H9 (cell line): ENCODE measurements at regions not wholly inside any gene's neighbourhood (a gene's known extent, or its start where the extent isn't known, plus 50 kb on each side); places are given as distances from the start of the nearest gene placed in this dataset.

Experiments
- DNase-seq: peaks from one replicate; pipeline ENCODE4 v3.0.0-alpha.2; 2017
- H2AFZ ChIP-seq: one replicate; pipeline ENCODE4 v1.6.1; 2013; ENCODE audit warnings: mild to moderate bottlenecking, low read length, control low read depth, moderate library complexity
- H2AK5ac ChIP-seq: 2 replicates; pipeline ENCODE4 v1.6.1; 2013; ENCODE audit warnings: low read length, control low read depth, mixed read lengths; ENCODE audit not compliant: insufficient read length
- H2BK120ac ChIP-seq: one replicate; pipeline ENCODE4 v1.6.1; 2013; ENCODE audit warnings: low read depth, mild to moderate bottlenecking, low read length, control low read depth, inconsistent platforms; ENCODE audit not compliant: poor library complexity, severe bottlenecking
- H2BK12ac ChIP-seq: 2 replicates; pipeline ENCODE4 v1.6.1; 2013; ENCODE audit warnings: low read length, control low read depth, mixed read lengths, low read depth; ENCODE audit not compliant: insufficient read length
- H2BK15ac ChIP-seq: 2 replicates; pipeline ENCODE4 v1.6.1; 2013; ENCODE audit warnings: low read depth, low read length, control low read depth
- H2BK20ac ChIP-seq: one replicate; pipeline ENCODE4 v1.6.1; 2013; ENCODE audit warnings: low read depth, mild to moderate bottlenecking, low read length, control low read depth, inconsistent platforms; ENCODE audit not compliant: poor library complexity, severe bottlenecking
- H2BK5ac ChIP-seq: 2 replicates; pipeline ENCODE4 v1.6.1; 2013; ENCODE audit warnings: low read length, control low read depth, mixed read lengths; ENCODE audit not compliant: insufficient read length
- H3K14ac ChIP-seq: 2 replicates; pipeline ENCODE4 v1.6.1; 2013; ENCODE audit warnings: low read length, control low read depth; ENCODE audit not compliant: insufficient read depth
- H3K18ac ChIP-seq: 2 replicates; pipeline ENCODE4 v1.6.1; 2013; ENCODE audit warnings: low read depth, mild to moderate bottlenecking, mixed read lengths, low read length, control low read depth; ENCODE audit not compliant: insufficient read length
- H3K23ac ChIP-seq: 2 replicates; pipeline ENCODE4 v1.6.1; 2013; ENCODE audit warnings: low read length, control low read depth, mixed read lengths, low read depth; ENCODE audit not compliant: insufficient read length
- H3K23me2 ChIP-seq: 2 replicates; pipeline ENCODE4 v1.6.1; 2013; ENCODE audit warnings: low read depth, mild to moderate bottlenecking, mixed read lengths, low read length, control low read depth; ENCODE audit not compliant: insufficient read length, poor library complexity, severe bottlenecking
- H3K27ac ChIP-seq: 2 replicates; pipeline ENCODE4 v1.5.1; 2013; ENCODE audit warnings: low read length, control low read depth, mixed read lengths, low read depth; ENCODE audit not compliant: insufficient read length
- H3K27me3 ChIP-seq: 2 replicates; pipeline ENCODE4 v1.6.1; 2013; ENCODE audit warnings: low read length, control low read depth, inconsistent platforms; ENCODE audit not compliant: insufficient read depth
- H3K4ac ChIP-seq: 2 replicates; pipeline ENCODE4 v1.6.1; 2013; ENCODE audit warnings: low read depth, mild to moderate bottlenecking, control low read depth, inconsistent platforms, low read length, moderate library complexity
- H3K4me1 ChIP-seq: 2 replicates; pipeline ENCODE4 v1.6.1; 2013; ENCODE audit warnings: low read length, control low read depth, inconsistent platforms; ENCODE audit not compliant: insufficient read depth
- H3K4me2 ChIP-seq: 2 replicates; pipeline ENCODE4 v1.6.1; 2013; ENCODE audit warnings: low read length, control low read depth, mixed read lengths; ENCODE audit not compliant: insufficient read length, insufficient read depth
- H3K56ac ChIP-seq: 2 replicates; pipeline ENCODE4 v1.6.1; 2013; ENCODE audit warnings: low read depth, mild to moderate bottlenecking, mixed read lengths, low read length, control low read depth; ENCODE audit not compliant: insufficient read length
- H3K79me1 ChIP-seq: 2 replicates; pipeline ENCODE4 v1.6.1; 2013; ENCODE audit warnings: low read depth, mild to moderate bottlenecking, moderate library complexity, low read length, control low read depth, inconsistent platforms; ENCODE audit not compliant: insufficient read depth, poor library complexity, severe bottlenecking
- H3K79me2 ChIP-seq: 2 replicates; pipeline ENCODE4 v1.6.1; 2013; ENCODE audit warnings: low read length, control low read depth, inconsistent platforms; ENCODE audit not compliant: insufficient read depth
- H3K9ac ChIP-seq: 2 replicates; pipeline ENCODE4 v1.6.1; 2013; ENCODE audit warnings: low read length, control low read depth, mixed read lengths; ENCODE audit not compliant: insufficient read length; ENCODE audit errors: extremely low read depth
- H3K9me3 ChIP-seq: one replicate; pipeline ENCODE4 v1.6.1; 2013; ENCODE audit warnings: low read depth, low read length, inconsistent platforms; ENCODE audit not compliant: control insufficient read depth
- H3T11ph ChIP-seq: one replicate; pipeline ENCODE4 v1.6.1; 2013; ENCODE audit warnings: mild to moderate bottlenecking, low read length, control low read depth, inconsistent platforms
- H4K20me1 ChIP-seq: one replicate; pipeline ENCODE4 v1.6.1; 2013; ENCODE audit not compliant: control insufficient read depth, insufficient read length, insufficient read depth
- H4K5ac ChIP-seq: 2 replicates; pipeline ENCODE4 v1.6.1; 2013; ENCODE audit warnings: low read depth, mild to moderate bottlenecking, mixed read lengths, low read length, control low read depth; ENCODE audit not compliant: insufficient read length
- H4K8ac ChIP-seq: replicated peaks from 2 replicates; pipeline ENCODE4 v1.6.1; 2013; ENCODE audit warnings: low read length, control low read depth, mixed read lengths, low read depth; ENCODE audit not compliant: insufficient read length
- H4K91ac ChIP-seq: 2 replicates; pipeline ENCODE4 v1.6.1; 2013; ENCODE audit warnings: low read depth, mild to moderate bottlenecking, moderate library complexity, mixed read lengths, low read length, control low read depth; ENCODE audit not compliant: insufficient read length
- H3K27ac Mint-ChIP-seq, 3 experiments: 2 replicates in 2 of 3; 3 replicates in 1 of 3; pipeline ENCODE4 v1.8.0; 2020 to 2021; ENCODE audit warnings: mixed read lengths in 3 of 3, mild to moderate bottlenecking in 1 of 3, moderate library complexity in 1 of 3
- H3K27me3 Mint-ChIP-seq: 2 replicates; pipeline ENCODE4 v1.8.0; 2021; ENCODE audit warnings: low read depth, mild to moderate bottlenecking, moderate library complexity, mixed read lengths
- H3K36me3 Mint-ChIP-seq, 3 experiments: 2 replicates in 2 of 3; 3 replicates in 1 of 3; pipeline ENCODE4 v1.8.0; 2020 to 2021; ENCODE audit warnings: low read depth in 3 of 3, mixed read lengths in 3 of 3; ENCODE audit not compliant: insufficient read depth in 1 of 3
- H3K4me1 Mint-ChIP-seq, 2 experiments: 2 replicates each; pipeline ENCODE4 v1.8.0; 2020; ENCODE audit warnings: mixed read lengths in 2 of 2
- H3K4me3 Mint-ChIP-seq, 2 experiments: 2 replicates in 1 of 2; 3 replicates in 1 of 2; pipeline ENCODE4 v1.8.0; 2020 to 2021; ENCODE audit warnings: mild to moderate bottlenecking in 2 of 2, mixed read lengths in 2 of 2, moderate library complexity in 1 of 2
- H3K9me3 Mint-ChIP-seq, 2 experiments: 2 replicates in 1 of 2; 3 replicates in 1 of 2; pipeline ENCODE4 v1.8.0; 2020; ENCODE audit warnings: mild to moderate bottlenecking in 2 of 2, mixed read lengths in 2 of 2, moderate library complexity in 1 of 2
- CTCF ChIP-seq: fragments of 200-600 bp; sonication (generic); conservative IDR thresholded peaks from 3 replicates; pipeline ENCODE4 v1.8.0; 2021; ENCODE audit warnings: antibody characterized with exemption, mild to moderate bottlenecking
- WGBS: extraction: QIAGEN DNeasy Blood & Tissue Kit; methylation state at CpG from one replicate; pipeline ENCODE4 v1.1.7; 2013; ENCODE audit warnings: missing lambda C conversion rate, low lambda C conversion rate, mixed read lengths; ENCODE audit not compliant: insufficient read length; ENCODE audit errors: extremely low coverage; 5-methylcytosine and 5-hydroxymethylcytosine counted together

GRCh38 chr9:110056062-110056461, 151.9 kb downstream of the C9orf152 start:
- H3K9me3 Mint-ChIP-seq, result no peaks in the 10 kb centered on the region
- no peak overlapping the region for H3K27ac Mint-ChIP-seq
- H3K23me2 ChIP-seq, result no peaks in the 10 kb centered on the region
- H3K18ac ChIP-seq, result no peak overlapping the region
- H3K9me3 ChIP-seq, result no peaks in the 10 kb centered on the region
- no peak overlapping the region for H4K8ac ChIP-seq
- H2AK5ac ChIP-seq, result no peak overlapping the region
- no peak overlapping the region for H3T11ph ChIP-seq
- DNase-seq, result no peak
- H3K4me2 ChIP-seq, result no peak overlapping the region
- H3K27me3 ChIP-seq, result no peaks in the 10 kb centered on the region
- no peaks in the 10 kb centered on the region for H3K79me1 ChIP-seq
- no peak overlapping the region for H2BK120ac ChIP-seq
- peaks cover 6% of the 10 kb centered on the region; the same call in 1 of the 2 replicates for H3K79me2 ChIP-seq
- H3K9ac ChIP-seq, result no peak overlapping the region
- WGBS, result no CpG with 5 or more reads among the region's 6 CpGs
- H3K27ac ChIP-seq, result no peak overlapping the region
- no peak overlapping the region for H2AFZ ChIP-seq
- H2BK20ac ChIP-seq, result no peak overlapping the region
- peaks cover 11% of the 10 kb centered on the region for H3K27me3 Mint-ChIP-seq
- no peak overlapping the region for H2BK15ac ChIP-seq
- peaks cover 4% of the 10 kb centered on the region; the same call in 1 of the 2 replicates for H3K4me1 ChIP-seq
- no peak overlapping the region for H3K4ac ChIP-seq
- no peaks in the 10 kb centered on the region for H4K20me1 ChIP-seq
- no peak overlapping the region for H4K5ac ChIP-seq
- H2BK5ac ChIP-seq, result no peak overlapping the region
- H2BK12ac ChIP-seq, result no peak overlapping the region
- peaks cover 0 to 14% (median 8%) of the 10 kb centered on the region in 3 experiments; a peak in 5 of 7 replicates for H3K36me3 Mint-ChIP-seq
- TF ChIP-seq CTCF, result no peak
- H3K56ac ChIP-seq, result no peak overlapping the region
- no peak overlapping the region for H3K4me3 Mint-ChIP-seq
- H3K23ac ChIP-seq, result no peak overlapping the region
- no peak overlapping the region for H3K14ac ChIP-seq
- H4K91ac ChIP-seq, result no peak overlapping the region
- H3K4me1 Mint-ChIP-seq, result peaks cover 17 to 24% of the 10 kb centered on the region in 2 experiments
